ENCODE measurements at regions not wholly inside any gene's neighbourhood (a gene's known extent, or its start where the extent isn't known, plus 50 kb on each side); places are given as distances from the start of the nearest gene placed in this dataset.

DNA sequence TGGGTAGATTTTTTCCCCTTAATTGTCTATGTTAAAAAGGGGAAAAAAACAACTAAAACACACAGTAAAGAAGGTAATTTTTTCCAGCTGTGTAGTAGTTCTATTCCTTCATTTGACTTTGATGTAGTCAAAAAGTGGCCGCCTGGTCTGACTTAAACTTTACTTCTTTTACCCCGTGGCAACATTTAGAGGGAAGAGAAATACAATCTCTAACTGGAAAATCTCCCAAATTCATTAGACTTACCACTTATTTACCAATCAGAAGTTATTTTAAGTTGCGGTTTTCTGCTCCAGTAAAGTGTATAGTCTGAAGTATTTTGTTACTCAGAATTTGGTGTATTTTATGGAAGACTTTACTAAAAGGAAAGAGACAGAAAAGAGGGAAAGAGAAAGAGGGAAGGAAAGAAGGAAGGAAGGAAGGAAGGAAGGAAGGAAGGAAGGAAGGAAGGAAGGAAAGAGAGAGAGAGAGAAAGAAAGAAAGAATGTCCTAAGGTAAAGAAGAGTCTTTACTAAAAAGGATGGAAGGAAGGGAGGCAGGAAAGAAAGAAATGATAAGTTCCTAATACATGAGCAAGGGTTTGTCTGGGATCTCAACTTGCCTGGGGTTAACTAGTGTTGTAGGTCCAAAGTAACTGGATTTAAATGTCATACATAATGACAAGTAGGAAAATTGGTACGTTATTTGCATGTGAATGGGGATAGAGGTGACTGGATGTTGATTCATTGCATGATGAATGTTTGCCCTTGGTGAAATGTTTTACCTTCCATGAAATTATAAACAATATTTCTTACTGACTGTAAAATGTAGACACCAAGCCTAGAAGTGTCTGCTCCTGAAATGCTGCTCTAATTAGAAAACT, 135.1 kb downstream of the SAMD5 start:
- Histone ChIP-seq H3K4me3 (ENCODE audit: low read length in 2 of 2) (no peak overlapping the region), H3K9ac (ENCODE audit: low read length in 2 of 2) (no peak overlapping the region), H3K27me3 (ENCODE audit: control insufficient read depth in 1 of 2, insufficient read depth in 2 of 2, low read length in 2 of 2) (no peaks in the 10 kb centered on the region), H3K27ac (ENCODE audit: low read length) (no peak overlapping the region), H3K36me3 (ENCODE audit: control insufficient read depth in 2 of 2, insufficient read depth in 2 of 2, low read length in 2 of 2) (no peaks in the 10 kb centered on the region), H3K4me1 (ENCODE audit: control insufficient read depth, insufficient read depth, low read length) (no peaks in the 10 kb centered on the region), H3K9me3 (ENCODE audit: control insufficient read depth in 2 of 2, low read length in 2 of 2) (no peaks in the 10 kb centered on the region)

DNA sequence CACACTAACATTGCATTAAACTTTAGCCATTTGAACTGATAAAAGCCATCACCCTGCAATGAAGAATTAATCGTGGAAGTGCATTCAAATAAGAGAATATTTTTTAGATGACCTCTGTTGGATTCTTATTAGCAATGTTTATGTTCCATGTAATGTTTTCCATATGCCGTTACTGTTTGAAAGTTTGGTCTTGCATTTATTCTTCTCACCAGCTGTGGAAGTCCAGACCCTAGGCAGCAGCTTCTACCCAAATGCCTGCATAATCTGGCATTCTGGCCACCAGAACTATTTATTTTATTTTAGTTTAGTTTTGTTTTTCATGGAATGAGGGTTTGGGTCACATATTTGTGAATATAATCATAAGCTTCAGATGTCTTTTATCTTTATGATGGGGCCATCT, 140.4 kb downstream of the SAMD5 start:
- Histone ChIP-seq H3K9me3 (ENCODE audit: control insufficient read depth in 2 of 2, low read length in 2 of 2) (no peaks in the 10 kb centered on the region), H3K27me3 (ENCODE audit: control insufficient read depth in 1 of 2, insufficient read depth in 2 of 2, low read length in 2 of 2) (no peaks in the 10 kb centered on the region), H3K9ac (ENCODE audit: low read length in 2 of 2) (no peak overlapping the region), H3K36me3 (ENCODE audit: control insufficient read depth in 2 of 2, insufficient read depth in 2 of 2, low read length in 2 of 2) (no peaks in the 10 kb centered on the region), H3K27ac (ENCODE audit: low read length) (no peak overlapping the region), H3K4me1 (ENCODE audit: control insufficient read depth, insufficient read depth, low read length) (no peaks in the 10 kb centered on the region), H3K4me3 (ENCODE audit: low read length in 2 of 2) (no peak overlapping the region)

DNA sequence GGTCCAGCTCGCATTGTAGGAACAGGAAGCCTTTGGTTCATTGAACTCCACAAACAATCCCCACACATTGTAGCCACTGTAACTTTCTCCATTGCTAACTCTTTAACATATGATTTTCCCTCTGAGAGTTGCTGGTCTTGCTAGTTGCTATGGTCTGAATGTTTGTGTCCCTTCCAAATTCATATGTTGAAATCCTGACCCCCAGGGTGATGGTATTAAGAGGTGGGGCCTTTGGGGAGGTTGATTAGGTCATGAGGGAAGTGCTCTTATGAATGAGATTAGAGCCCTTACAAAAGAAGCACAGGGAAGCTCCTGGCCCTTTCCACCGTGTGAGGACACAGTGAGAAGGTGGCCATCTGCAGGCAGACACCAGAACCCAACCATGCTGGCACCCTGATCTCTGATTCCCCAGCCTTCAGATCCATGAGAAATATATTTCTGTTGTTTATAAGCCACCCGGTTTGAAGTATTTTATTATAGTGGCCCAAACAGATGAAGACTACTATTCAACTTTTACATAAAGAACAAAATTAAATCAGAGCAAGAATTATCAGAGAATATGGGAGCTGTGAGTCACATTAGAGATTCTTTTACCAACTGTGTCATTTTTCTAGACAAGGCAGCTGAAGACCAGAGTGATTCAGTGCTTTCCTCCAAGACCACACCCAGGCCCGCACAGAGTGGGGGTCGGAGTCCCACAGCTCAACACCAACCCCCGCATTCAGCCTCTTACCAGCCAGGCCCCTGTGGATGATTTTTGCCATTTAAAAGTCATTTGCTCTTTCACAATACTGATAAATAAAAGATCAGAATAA, 143.0 kb downstream of the SAMD5 start:
- Histone ChIP-seq H3K27ac (ENCODE audit: low read length) (no peak overlapping the region), H3K27me3 (ENCODE audit: control insufficient read depth in 1 of 2, insufficient read depth in 2 of 2, low read length in 2 of 2) (no peaks in the 10 kb centered on the region)

DNA sequence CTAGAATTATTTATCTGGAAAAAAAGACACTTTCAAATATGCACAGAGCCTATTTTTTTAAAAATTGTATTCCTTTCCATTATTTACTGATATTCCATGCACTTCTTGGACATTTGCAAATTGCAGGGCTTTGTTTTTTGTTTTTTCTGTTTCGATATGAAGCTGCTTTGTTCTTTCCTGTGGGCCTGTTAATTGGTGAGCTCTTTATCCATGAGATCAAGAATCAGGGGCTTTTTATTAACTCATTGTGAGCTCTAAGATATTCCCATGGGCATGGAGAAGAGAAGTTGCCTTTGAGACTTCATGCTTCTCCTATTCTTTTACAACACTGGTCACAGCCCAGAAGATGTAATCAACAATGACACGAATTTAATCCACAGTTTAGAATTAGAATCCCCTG, 145.1 kb downstream of the SAMD5 start:
- Histone ChIP-seq H3K4me1 (ENCODE audit: control insufficient read depth, insufficient read depth, low read length) (no peaks in the 10 kb centered on the region), H3K27me3 (ENCODE audit: control insufficient read depth in 1 of 2, insufficient read depth in 2 of 2, low read length in 2 of 2) (no peaks in the 10 kb centered on the region), H3K27ac (ENCODE audit: low read length) (no peak overlapping the region), H3K4me3 (ENCODE audit: low read length in 2 of 2) (no peak overlapping the region), H3K9ac (ENCODE audit: low read length in 2 of 2) (no peak overlapping the region), H3K36me3 (ENCODE audit: control insufficient read depth in 2 of 2, insufficient read depth in 2 of 2, low read length in 2 of 2) (no peaks in the 10 kb centered on the region), H3K9me3 (ENCODE audit: control insufficient read depth in 2 of 2, low read length in 2 of 2) (no peaks in the 10 kb centered on the region)

More for the DNA sequence above, 143.0 kb downstream of the SAMD5 start:
- no peaks in the 10 kb centered on the region for H3K4me1 ChIP-seq (ENCODE audit: control insufficient read depth, insufficient read depth, low read length)
- H3K4me3 ChIP-seq (ENCODE audit: low read length in 2 of 2): no peak overlapping the region
- no peaks in the 10 kb centered on the region for H3K36me3 ChIP-seq (ENCODE audit: control insufficient read depth in 2 of 2, insufficient read depth in 2 of 2, low read length in 2 of 2)
- no peaks in the 10 kb centered on the region for H3K9me3 ChIP-seq (ENCODE audit: control insufficient read depth in 2 of 2, low read length in 2 of 2)
- H3K9ac ChIP-seq (ENCODE audit: low read length in 2 of 2): no peak overlapping the region

DNA sequence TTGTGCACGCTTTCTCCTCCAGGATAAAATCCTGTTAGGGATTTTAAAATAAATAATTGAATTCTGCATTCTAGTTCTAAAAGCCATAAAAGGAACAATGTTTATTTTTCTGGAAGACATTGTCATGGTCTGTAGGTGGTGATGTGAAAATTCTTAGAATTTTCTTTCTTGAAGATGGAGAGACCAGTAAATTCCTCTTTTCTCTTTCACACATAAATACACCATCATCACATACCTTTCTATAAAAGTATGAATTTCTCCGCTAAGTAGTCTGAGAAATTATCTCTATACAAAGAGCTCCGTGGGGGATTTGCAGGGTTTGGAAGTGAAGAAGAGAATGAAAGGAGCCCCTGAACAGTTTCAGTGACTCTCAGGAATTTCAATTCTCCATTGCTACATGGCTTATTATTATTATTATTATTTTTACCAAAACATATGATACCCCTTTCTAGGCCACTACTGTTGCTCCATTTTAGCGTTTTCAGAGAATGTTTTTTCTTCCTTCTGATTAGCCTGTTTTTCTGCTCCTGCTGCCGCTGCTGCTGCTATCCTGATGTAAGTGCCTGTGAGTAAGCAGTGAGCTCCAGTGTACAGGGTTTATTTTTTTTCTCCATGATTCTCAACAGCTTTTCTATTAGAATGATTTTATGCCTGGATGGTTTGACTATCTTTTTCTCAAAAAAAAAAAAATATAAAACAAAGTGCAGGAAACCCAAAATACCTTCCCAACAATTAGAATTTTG, 145.8 kb downstream of the SAMD5 start:
- H3K9me3 ChIP-seq (ENCODE audit: control insufficient read depth in 2 of 2, low read length in 2 of 2): no peaks in the 10 kb centered on the region
- no peaks in the 10 kb centered on the region for H3K4me1 ChIP-seq (ENCODE audit: control insufficient read depth, insufficient read depth, low read length)
- no peak overlapping the region for H3K9ac ChIP-seq (ENCODE audit: low read length in 2 of 2)
- no peaks in the 10 kb centered on the region for H3K27me3 ChIP-seq (ENCODE audit: control insufficient read depth in 1 of 2, insufficient read depth in 2 of 2, low read length in 2 of 2)
- H3K27ac ChIP-seq (ENCODE audit: low read length): no peak overlapping the region
- no peak overlapping the region for H3K4me3 ChIP-seq (ENCODE audit: low read length in 2 of 2)
- H3K36me3 ChIP-seq (ENCODE audit: control insufficient read depth in 2 of 2, insufficient read depth in 2 of 2, low read length in 2 of 2): no peaks in the 10 kb centered on the region

DNA sequence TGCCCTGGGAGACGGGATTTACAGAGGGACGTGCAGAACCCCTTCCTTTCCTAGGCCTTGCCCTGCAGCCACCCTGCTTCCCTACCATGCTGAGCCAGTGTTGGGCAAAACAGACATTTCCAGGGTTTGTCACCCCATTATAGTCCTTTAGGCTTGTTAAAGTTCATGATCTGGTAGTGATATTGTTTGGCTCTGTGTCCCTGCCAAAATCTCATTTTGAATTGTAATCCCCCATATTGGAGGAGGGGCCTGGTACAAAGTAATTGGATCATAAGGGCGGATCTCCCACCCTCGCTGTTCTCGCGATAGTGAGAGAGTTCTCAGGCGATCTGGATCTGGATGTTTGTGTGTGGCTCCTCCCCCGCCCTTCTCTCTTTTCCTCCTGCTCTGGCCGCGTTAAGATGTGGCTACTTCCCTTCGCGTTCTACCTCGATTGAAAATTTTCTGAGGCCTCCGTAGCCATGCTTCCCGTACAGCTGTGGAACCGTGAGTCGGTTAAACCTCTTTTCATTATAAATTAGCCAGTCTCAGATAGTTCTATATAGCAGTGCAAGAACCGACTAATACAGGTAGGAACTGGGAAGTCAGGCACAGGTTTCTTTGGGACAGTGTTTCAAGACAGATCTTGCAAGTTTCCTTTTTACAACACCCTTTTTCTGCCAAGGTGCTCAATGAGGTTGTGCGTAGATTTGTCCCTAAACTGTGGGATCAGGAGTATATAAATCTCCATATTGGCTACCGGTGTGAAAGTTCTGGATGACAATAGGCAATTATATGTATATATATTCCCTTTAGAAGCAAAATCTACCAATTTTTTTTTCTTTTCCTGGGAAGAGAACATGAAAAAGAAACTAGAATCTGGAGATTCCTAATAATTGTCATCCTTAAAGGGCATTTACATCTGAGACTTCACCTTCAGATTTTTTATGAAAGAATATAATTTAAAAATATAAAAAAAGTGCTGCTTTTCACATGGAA, 152.1 kb downstream of the SAMD5 start:
- no peak overlapping the region for H3K4me3 ChIP-seq (ENCODE audit: low read length in 2 of 2)
- H3K36me3 ChIP-seq (ENCODE audit: control insufficient read depth in 2 of 2, insufficient read depth in 2 of 2, low read length in 2 of 2): no peaks in the 10 kb centered on the region
- no peaks in the 10 kb centered on the region for H3K4me1 ChIP-seq (ENCODE audit: control insufficient read depth, insufficient read depth, low read length)
- H3K9me3 ChIP-seq (ENCODE audit: control insufficient read depth in 2 of 2, low read length in 2 of 2): no peaks in the 10 kb centered on the region
- H3K27me3 ChIP-seq (ENCODE audit: control insufficient read depth in 1 of 2, insufficient read depth in 2 of 2, low read length in 2 of 2): no peaks in the 10 kb centered on the region
- H3K9ac ChIP-seq (ENCODE audit: low read length in 2 of 2): no peak overlapping the region
- H3K27ac ChIP-seq (ENCODE audit: low read length): no peak overlapping the region

DNA sequence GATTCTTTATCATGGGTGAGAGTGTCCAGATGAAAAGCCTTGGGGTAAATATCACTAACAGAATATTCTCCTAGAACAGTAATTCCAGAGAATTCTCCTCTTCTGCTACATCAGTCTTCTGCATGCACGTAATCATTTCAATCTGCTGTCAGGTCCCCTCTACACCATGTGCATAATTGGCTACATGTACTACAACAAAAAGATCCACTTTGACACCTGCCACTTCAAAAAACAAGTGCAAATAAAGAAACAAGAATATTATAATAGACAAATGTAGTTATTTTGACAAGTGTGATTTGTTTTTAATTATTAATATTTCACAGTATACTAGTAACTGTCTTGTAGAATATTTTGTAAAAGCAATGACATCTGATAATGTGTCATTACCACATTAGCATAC, 154.2 kb downstream of the SAMD5 start:
- no peaks in the 10 kb centered on the region for H3K36me3 ChIP-seq (ENCODE audit: control insufficient read depth in 2 of 2, insufficient read depth in 2 of 2, low read length in 2 of 2)
- no peaks in the 10 kb centered on the region for H3K27me3 ChIP-seq (ENCODE audit: control insufficient read depth in 1 of 2, insufficient read depth in 2 of 2, low read length in 2 of 2)
- no peak overlapping the region for H3K4me3 ChIP-seq (ENCODE audit: low read length in 2 of 2)
- H3K9me3 ChIP-seq (ENCODE audit: control insufficient read depth in 2 of 2, low read length in 2 of 2): no peaks in the 10 kb centered on the region
- H3K4me1 ChIP-seq (ENCODE audit: control insufficient read depth, insufficient read depth, low read length): no peaks in the 10 kb centered on the region
- H3K27ac ChIP-seq (ENCODE audit: low read length): no peak overlapping the region
- no peak overlapping the region for H3K9ac ChIP-seq (ENCODE audit: low read length in 2 of 2)

DNA sequence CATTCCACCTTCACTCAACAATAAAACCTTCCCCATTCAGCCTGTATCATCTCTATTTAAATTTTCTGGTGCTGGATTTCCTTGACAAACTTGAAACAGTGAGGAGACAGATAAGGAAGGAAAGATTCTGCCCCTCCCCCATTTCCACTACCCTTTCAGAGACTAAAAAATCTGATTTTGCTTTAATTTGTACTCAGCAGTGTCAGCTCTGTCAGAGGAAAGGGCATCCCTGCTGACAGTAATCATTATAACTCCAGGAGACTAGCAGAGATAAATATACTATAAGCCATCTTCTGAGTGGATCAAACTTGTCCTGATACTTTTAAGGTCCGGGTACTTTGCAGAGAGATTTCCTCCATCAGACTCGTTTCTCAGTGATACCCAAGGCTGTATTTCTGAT, 155.6 kb downstream of the SAMD5 start:
- Histone ChIP-seq H3K27me3 (ENCODE audit: control insufficient read depth in 1 of 2, insufficient read depth in 2 of 2, low read length in 2 of 2) (no peaks in the 10 kb centered on the region), H3K9me3 (ENCODE audit: control insufficient read depth in 2 of 2, low read length in 2 of 2) (no peaks in the 10 kb centered on the region), H3K27ac (ENCODE audit: low read length) (no peak overlapping the region), H3K9ac (ENCODE audit: low read length in 2 of 2) (no peak overlapping the region), H3K4me1 (ENCODE audit: control insufficient read depth, insufficient read depth, low read length) (no peaks in the 10 kb centered on the region), H3K4me3 (ENCODE audit: low read length in 2 of 2) (no peak overlapping the region), H3K36me3 (ENCODE audit: control insufficient read depth in 2 of 2, insufficient read depth in 2 of 2, low read length in 2 of 2) (no peaks in the 10 kb centered on the region)

DNA sequence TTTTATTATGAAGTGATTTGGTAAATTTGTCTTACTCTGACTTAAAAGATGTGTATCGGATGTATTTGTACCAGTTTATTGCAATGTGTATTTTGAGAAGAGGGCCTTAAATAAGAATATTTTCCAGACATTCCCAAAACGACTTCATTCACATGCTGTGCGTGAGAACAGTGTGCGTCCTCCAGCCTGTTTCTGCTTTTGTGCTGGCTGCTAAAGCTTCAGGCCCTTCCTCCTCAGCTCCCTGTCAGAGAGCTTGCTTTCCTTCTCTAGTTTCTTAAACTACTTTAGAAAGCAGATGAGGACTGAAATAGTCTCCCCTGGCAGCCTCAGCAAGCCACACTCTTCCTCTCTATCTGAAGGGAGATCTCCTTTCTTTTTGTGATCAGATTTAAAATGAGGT, 157.8 kb downstream of the SAMD5 start:
- peaks cover 0 to 3% of the 10 kb centered on the region in 2 donors for H3K9me3 ChIP-seq (ENCODE audit: control insufficient read depth in 2 of 2, low read length in 2 of 2)
- H3K27ac ChIP-seq (ENCODE audit: low read length): no peak overlapping the region
- no peak overlapping the region for H3K9ac ChIP-seq (ENCODE audit: low read length in 2 of 2)
- H3K4me3 ChIP-seq (ENCODE audit: low read length in 2 of 2): no peak overlapping the region
- no peaks in the 10 kb centered on the region for H3K27me3 ChIP-seq (ENCODE audit: control insufficient read depth in 1 of 2, insufficient read depth in 2 of 2, low read length in 2 of 2)
- no peaks in the 10 kb centered on the region for H3K4me1 ChIP-seq (ENCODE audit: control insufficient read depth, insufficient read depth, low read length)
- H3K36me3 ChIP-seq (ENCODE audit: control insufficient read depth in 2 of 2, insufficient read depth in 2 of 2, low read length in 2 of 2): no peaks in the 10 kb centered on the region

DNA sequence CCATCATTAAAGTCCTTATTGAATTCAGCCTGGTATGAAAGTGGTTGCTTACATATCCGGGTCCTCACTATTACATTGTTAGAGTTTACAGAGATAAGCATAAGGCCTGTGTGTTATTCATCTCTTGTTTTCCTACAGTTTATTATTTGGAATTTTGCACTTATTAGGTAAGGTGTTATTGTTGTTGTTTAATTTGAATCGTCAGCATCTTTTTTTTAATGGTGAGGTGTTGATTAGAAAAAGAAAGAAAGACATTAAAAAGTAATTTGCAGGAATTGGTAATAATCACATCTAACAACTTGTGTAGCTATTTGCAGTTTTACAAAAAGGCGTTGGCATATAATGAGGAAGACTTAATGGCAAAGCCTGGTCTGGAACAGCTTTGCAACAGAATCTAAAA, 158.6 kb downstream of the SAMD5 start:
- H3K36me3 ChIP-seq (ENCODE audit: control insufficient read depth in 2 of 2, insufficient read depth in 2 of 2, low read length in 2 of 2): no peaks in the 10 kb centered on the region
- H3K27ac ChIP-seq (ENCODE audit: low read length): no peak overlapping the region
- peaks cover 0 to 3% of the 10 kb centered on the region in 2 donors for H3K9me3 ChIP-seq (ENCODE audit: control insufficient read depth in 2 of 2, low read length in 2 of 2)
- no peaks in the 10 kb centered on the region for H3K27me3 ChIP-seq (ENCODE audit: control insufficient read depth in 1 of 2, insufficient read depth in 2 of 2, low read length in 2 of 2)
- H3K9ac ChIP-seq (ENCODE audit: low read length in 2 of 2): no peak overlapping the region
- no peak overlapping the region for H3K4me3 ChIP-seq (ENCODE audit: low read length in 2 of 2)
- no peaks in the 10 kb centered on the region for H3K4me1 ChIP-seq (ENCODE audit: control insufficient read depth, insufficient read depth, low read length)

Data from stomach smooth muscle (tissue), 2 donors.